ENCODE measurements at regions not wholly inside any gene's neighbourhood (a gene's known extent, or its start where the extent isn't known, plus 50 kb on each side); places are given as distances from the start of the nearest gene placed in this dataset.

- TF ChIP-seq E2F6 (IDR thresholded peaks at IDR 0.05; ENCODE audit: borderline replicate concordance, low read depth), result no peak
Observed at GRCh38 chr3:72095521-72095920, 310.6 kb upstream of the PROK2 start (continued).

GRCh38 chr3:72093992-72094334, 309.0 kb upstream of the PROK2 start:
- DNase-seq (ENCODE audit: low read depth in 1 of 2, low spot score in 1 of 2) (no peak), FAIRE-seq (no peak), ATAC-seq (no peak)
- CTCF ChIA-PET, result no interaction called here
- WGBS (ENCODE audit: missing lambda C conversion rate), result 49% methylated on average over 3 of the region's 3 CpGs
- Histone ChIP-seq H3K4me2 (no peak overlapping the region), H3K9me3 (no peaks in the 10 kb centered on the region), H3K27ac (no peak overlapping the region), H3K4me1 (no peaks in the 10 kb centered on the region), H3K4me3 (no peak overlapping the region)
- POLR2A ChIA-PET, result no interaction called here
- no peak for TF ChIP-seq HOXB13 (CRISPR knock-in tag; IDR thresholded peaks at IDR 0.05; ENCODE audit: low read depth)
- no peak for TF ChIP-seq FOXS1 (CRISPR knock-in tag; IDR thresholded peaks at IDR 0.05)
- no peak for TF ChIP-seq POLR2A (IDR thresholded peaks at IDR 0.05; ENCODE audit: low read length)
- no peak for TF ChIP-seq MAFK (IDR thresholded peaks at IDR 0.05; ENCODE audit: partially characterized antibody)
- no peak for TF ChIP-seq HMGXB4 (CRISPR knock-in tag; IDR thresholded peaks at IDR 0.05; ENCODE audit: borderline replicate concordance)
- no peak for TF ChIP-seq CTCF (IDR thresholded peaks at IDR 0.05)
- no peak for TF ChIP-seq HOXA7 (CRISPR knock-in tag; IDR thresholded peaks at IDR 0.05)
- TF ChIP-seq KDM1A (IDR thresholded peaks at IDR 0.05; ENCODE audit: low read depth), result no peak
- no peak for TF ChIP-seq FOSB (CRISPR knock-in tag; IDR thresholded peaks at IDR 0.05)
- TF ChIP-seq ZC3H11A (IDR thresholded peaks at IDR 0.05), result no peak
- no peak for TF ChIP-seq USF2 (IDR thresholded peaks at IDR 0.05)
- TF ChIP-seq HEYL (CRISPR knock-in tag; IDR thresholded peaks at IDR 0.05), result no peak
- no peak for TF ChIP-seq RNF2 (IDR thresholded peaks at IDR 0.05; ENCODE audit: borderline replicate concordance, low read depth)
- no peak for TF ChIP-seq EHMT2 (IDR thresholded peaks at IDR 0.05; ENCODE audit: low read depth)
- TF ChIP-seq HOXB5 (CRISPR knock-in tag; IDR thresholded peaks at IDR 0.05), result no peak

- ChIA-PET POLR2A (no interaction called here), CTCF (no interaction called here)
- ATAC-seq, result no peak
- H3K27ac ChIP-seq, result no peak overlapping the region
- FAIRE-seq, result no peak
- H3K4me1 ChIP-seq, result no peaks in the 10 kb centered on the region
- H3K9me3 ChIP-seq, result no peaks in the 10 kb centered on the region
- H3K4me2 ChIP-seq, result no peak overlapping the region
- 32% methylated on average over 10 of the region's 10 CpGs for WGBS (ENCODE audit: missing lambda C conversion rate)
- H3K4me3 ChIP-seq, result no peak overlapping the region
- no peak for DNase-seq (ENCODE audit: low read depth in 1 of 2, low spot score in 1 of 2)
- TF ChIP-seq PBX3 (IDR thresholded peaks at IDR 0.05), result no peak
- TF ChIP-seq CEBPB (IDR thresholded peaks at IDR 0.05), result no peak
- no peak for TF ChIP-seq JUN (IDR thresholded peaks at IDR 0.05)
- no peak for TF ChIP-seq PHF8 (IDR thresholded peaks at IDR 0.05; ENCODE audit: borderline replicate concordance, low read depth)
- TF ChIP-seq HOXA7 (CRISPR knock-in tag; IDR thresholded peaks at IDR 0.05), result no peak
- TF ChIP-seq ZSCAN20 (CRISPR knock-in tag; IDR thresholded peaks at IDR 0.05), result no peak
- no peak for TF ChIP-seq BHLHE40 (IDR thresholded peaks at IDR 0.05; ENCODE audit: low read depth, low read length)
- no peak for TF ChIP-seq REST (IDR thresholded peaks at IDR 0.05)
- TF ChIP-seq MAZ (IDR thresholded peaks at IDR 0.05; ENCODE audit: borderline replicate concordance, low read depth, low read length), result no peak
- no peak for TF ChIP-seq MAX (IDR thresholded peaks at IDR 0.05)
- TF ChIP-seq FOXS1 (CRISPR knock-in tag; IDR thresholded peaks at IDR 0.05), result no peak
- TF ChIP-seq ESRRA (IDR thresholded peaks at IDR 0.05; ENCODE audit: borderline replicate concordance, low read length), result no peak
Observed at GRCh38 chr3:72093270-72093991, 308.5 kb upstream of the PROK2 start.
